ENCODE measurements at regions not wholly inside any gene's neighbourhood (a gene's known extent, or its start where the extent isn't known, plus 50 kb on each side); places are given as distances from the start of the nearest gene placed in this dataset.
"Not testable (repeated sequence)": the region's sequence is repeated elsewhere in the genome, so short reads cannot be mapped to it uniquely, and the experiment has no call there.

GRCh38 chr14:85883966-85884365, 354.0 kb downstream of the FLRT2 start:
- no peak for DNase-seq (ENCODE audit: low spot score)
- ATAC-seq, result no peak
- intact Hi-C loops (cut with DNase I), result no loop called here

- intact Hi-C loops (cut with DNase I), result no loop called here
- DNase-seq (ENCODE audit: low spot score), result no peak
- no peak for ATAC-seq
Observed at GRCh38 chr14:85883101-85883500, 353.2 kb downstream of the FLRT2 start.

DNA sequence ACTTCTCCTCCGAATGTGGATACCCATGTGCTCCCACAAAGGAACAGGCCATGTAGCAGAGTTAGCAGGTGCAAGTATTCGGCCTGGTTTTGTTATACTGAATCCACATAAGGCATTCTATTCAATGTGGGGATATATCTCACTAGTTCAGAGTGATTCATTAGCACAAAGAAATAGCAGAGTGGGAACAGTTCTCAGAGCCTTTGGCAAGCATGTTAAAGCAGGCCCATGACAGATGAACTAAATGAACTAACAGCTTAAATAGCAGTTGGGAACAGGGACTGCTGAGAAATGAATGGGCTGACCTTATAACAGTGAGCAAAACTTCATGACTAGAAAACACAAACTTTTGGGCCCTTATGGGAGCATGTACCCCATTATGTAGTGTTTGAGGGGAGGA, 352.0 kb downstream of the FLRT2 start:
- intact Hi-C loops (cut with DNase I), result no loop called here
- ATAC-seq (no peak), DNase-seq (ENCODE audit: low spot score) (no peak)

GRCh38 chr14:85878874-85879273, 348.9 kb downstream of the FLRT2 start:
- ATAC-seq, result no peak

GRCh38 chr14:85873006-85873405, 343.1 kb downstream of the FLRT2 start:
- ATAC-seq (no peak), DNase-seq (ENCODE audit: low spot score) (no peak)
- intact Hi-C loops (cut with DNase I), result no loop called here

More at GRCh38 chr14:85878874-85879273, 348.9 kb downstream of the FLRT2 start:
- intact Hi-C loops (cut with DNase I), result no loop called here
- DNase-seq (ENCODE audit: low spot score), result no peak

DNA sequence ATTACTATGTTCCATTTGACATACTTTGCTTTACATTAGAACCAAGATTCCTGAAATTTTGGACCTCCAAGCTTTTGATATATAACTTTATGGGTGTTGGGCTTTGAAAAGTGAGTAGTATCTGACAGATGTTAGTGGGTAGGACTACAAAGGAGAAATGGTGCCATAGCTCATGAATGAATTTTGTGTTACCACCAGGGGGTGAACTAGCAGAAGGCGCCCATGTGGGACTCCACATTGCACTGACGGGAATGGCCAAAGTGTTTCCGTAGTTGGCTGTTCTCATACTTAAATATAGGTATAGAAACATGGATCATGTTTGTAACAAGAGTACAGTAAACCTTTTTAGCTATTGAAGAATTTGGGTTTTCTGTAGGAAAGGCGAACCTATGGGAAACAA, 337.5 kb downstream of the FLRT2 start:
- intact Hi-C loops (cut with DNase I), result no loop called here
- no peak for DNase-seq (ENCODE audit: low spot score)
- no peak for ATAC-seq

DNA sequence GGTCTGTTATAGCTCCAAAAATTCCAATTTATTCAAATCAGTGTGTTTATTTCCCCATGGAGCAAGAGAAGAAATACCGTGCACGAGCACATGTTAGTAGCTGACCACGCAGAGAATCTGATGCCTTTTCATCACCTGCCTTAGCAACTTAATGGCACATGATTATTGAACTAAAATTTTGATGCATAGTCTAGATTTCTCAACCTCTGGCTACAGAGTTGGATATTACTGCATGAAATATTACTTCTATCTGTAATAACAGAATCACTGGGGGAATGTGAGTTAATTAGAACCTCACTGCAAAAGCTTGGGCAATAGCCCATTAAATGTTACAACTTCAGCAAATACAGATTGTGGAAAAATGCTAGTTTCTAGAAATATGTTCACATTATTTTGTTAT, 335.8 kb downstream of the FLRT2 start:
- ATAC-seq (no peak), DNase-seq (ENCODE audit: low spot score) (no peak)
- intact Hi-C loops (cut with DNase I), result no loop called here

DNA sequence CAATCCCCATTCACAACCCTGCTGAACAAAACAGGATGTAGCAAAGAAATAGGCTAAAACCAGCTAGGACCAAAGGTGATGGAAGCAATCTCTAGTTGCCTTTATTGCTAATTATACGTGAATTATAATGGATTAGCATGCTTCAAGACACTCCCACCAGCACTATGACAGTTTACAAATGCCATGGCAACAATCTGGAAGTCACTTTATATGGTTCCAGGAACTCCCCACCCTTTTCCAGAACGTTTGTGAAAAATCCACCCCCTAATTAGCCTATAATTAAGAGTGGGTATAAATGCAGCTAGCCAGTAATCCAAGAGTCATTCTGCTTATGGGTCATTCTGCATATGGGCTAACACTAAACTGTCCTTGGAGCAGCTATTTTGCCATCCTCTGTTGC, 328.7 kb downstream of the FLRT2 start:
- ATAC-seq, result no peak
- intact Hi-C loops (cut with DNase I), result no loop called here
- DNase-seq (ENCODE audit: low spot score), result no peak

- intact Hi-C loops (cut with DNase I), result no loop called here
- DNase-seq (ENCODE audit: low spot score) (no peak), ATAC-seq (no peak)
Observed at GRCh38 chr14:85856430-85856829, 326.5 kb downstream of the FLRT2 start.

GRCh38 chr14:85853996-85854526, 324.1 kb downstream of the FLRT2 start:
- DNase-seq (ENCODE audit: low spot score) (no peak), ATAC-seq (no peak)
- intact Hi-C loops (cut with DNase I), result no loop called here

GRCh38 chr14:85852906-85853305, 323.0 kb downstream of the FLRT2 start:
- intact Hi-C loops (cut with DNase I), result no loop called here
- DNase-seq (ENCODE audit: low spot score), result no peak
- no peak for ATAC-seq

DNA sequence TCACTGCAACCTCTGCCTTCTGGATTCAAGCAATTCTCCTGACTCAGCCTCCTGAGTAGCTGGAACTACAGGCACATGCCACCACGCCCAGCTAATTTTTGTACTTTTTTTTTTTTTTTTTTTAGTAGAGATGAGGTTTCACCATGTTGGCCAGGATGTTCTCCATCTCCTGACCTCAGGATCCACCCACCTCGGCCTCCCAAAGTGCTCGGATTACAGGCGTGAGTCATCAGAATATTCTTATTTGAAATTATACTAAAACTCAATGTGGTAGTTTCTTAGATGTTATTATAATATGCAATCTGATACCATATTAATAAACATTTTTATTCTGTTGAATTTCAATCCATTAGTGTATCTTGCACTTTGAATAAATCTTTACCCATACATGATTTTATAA, 322.2 kb downstream of the FLRT2 start:
- DNase-seq (ENCODE audit: low spot score); intact Hi-C loops (cut with DNase I): not testable (repeated sequence)
- peak; percentile 53 for ATAC-seq

DNA sequence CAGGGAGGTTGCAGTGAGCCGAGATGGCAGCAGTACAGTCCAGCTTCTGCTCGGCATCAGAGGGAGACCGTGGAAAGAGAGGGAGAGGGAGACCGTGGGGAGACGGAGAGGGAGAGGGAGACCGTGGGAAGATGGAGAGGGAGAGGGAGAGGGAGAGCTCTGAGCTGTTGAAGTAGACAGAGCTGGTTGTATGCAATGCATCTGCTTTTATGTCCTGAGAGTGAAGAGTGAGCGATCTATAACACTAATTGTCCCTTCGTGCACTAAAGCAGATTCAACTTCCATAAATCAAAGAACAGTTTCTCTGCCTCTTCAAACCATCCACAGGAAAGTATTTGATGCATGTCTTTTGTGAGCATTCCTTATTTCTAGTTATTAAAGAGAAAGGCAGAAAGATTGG, 300.6 kb downstream of the FLRT2 start:
- DNase-seq (ENCODE audit: low spot score); intact Hi-C loops (cut with DNase I); ATAC-seq: not testable (repeated sequence)

DNA sequence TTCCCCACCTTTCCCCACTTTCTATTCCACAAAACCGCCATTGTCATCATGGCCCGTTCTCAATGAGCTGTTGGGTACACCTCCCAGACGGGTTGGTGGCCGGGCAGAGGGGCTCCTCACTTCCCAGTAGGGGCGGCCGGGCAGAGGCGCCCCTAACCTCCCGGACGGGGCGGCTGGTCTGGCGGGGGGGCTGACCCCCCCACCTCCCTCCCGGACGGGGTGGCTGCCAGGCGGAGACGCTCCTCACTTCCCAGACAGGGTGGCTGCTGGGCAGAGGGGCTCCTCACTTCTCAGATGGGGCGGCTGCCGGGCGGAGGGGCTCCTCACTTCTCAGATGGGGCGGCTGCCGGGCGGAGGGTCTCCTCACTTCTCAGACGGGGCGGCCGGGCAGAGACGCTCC, 299.7 kb downstream of the FLRT2 start:
- DNase-seq (ENCODE audit: low spot score); ATAC-seq; intact Hi-C loops (cut with DNase I): not testable (repeated sequence)

- DNase-seq (ENCODE audit: low spot score) (no peak), ATAC-seq (no peak)
- intact Hi-C loops (cut with DNase I), result no loop called here
Observed at GRCh38 chr14:85824526-85824925, 294.6 kb downstream of the FLRT2 start.

DNA sequence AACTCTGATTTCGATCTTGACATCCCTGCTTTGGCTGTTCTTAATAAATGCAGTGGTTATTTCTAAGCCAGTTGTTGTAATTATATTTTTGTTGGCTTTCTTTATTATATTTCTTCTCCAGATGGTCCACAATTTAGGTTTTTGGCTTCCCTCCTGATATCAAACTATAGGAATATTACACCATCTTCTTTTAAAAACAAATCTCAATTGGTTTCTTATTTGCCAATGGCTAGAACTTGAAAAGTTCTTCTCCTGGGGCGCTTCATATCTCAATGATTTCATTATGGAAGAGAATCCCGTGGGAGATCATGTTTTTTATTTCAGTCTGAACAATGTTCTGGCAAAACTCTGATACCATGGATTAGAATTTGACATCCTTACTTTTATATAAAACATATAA, 292.3 kb downstream of the FLRT2 start:
- intact Hi-C loops (cut with DNase I), result no loop called here
- no peak for DNase-seq (ENCODE audit: low spot score)
- ATAC-seq, result no peak

- intact Hi-C loops (cut with DNase I), result no loop called here
Observed at GRCh38 chr14:85817430-85817829, 287.5 kb downstream of the FLRT2 start.

GRCh38 chr14:85813040-85813439, 283.1 kb downstream of the FLRT2 start:
- intact Hi-C loops (cut with DNase I), result no loop called here
- DNase-seq (ENCODE audit: low spot score) (no peak), ATAC-seq (no peak)

More at GRCh38 chr14:85817430-85817829, 287.5 kb downstream of the FLRT2 start:
- ATAC-seq, result no peak
- no peak for DNase-seq (ENCODE audit: low spot score)

DNA sequence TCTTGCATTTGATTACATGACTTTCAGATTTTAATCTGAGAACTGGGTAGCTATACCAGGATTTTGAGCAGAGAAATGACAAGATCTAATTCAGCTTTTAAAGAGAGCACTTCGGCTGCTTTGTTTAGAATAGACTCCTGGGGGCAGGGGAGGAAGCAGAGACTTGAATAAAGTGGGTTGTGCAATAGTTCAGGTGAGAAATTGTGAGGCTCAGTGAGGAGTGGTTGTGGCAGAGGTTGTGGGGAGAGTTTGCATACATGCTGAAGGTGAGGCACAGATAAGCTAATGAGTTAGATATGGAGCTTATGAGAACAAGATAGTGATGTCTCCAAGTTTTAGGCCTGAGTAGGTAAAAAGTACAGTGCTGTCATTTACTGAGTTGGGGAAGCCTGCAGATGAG, 281.4 kb downstream of the FLRT2 start:
- intact Hi-C loops (cut with DNase I), result no loop called here
- no peak for ATAC-seq

DNA sequence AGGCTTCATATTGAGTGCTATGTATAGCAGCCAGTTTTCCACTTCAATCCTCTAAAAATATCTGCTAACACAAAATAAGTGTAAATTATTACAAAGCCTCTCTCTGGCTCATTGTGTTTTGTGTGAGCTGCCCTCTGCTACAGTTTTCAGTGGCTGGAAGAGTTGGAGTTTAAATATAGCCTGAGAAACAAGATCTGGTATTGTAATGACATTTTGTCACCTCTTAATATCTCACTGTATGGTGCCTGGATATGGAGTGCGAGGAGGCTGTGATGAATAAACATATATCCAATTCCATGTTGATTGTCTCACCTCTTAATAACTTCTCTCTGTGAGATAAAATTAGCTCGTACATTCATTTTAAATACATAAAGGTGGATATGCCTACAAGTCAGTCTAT, 269.7 kb downstream of the FLRT2 start:
- intact Hi-C loops (cut with DNase I), result no loop called here
- ATAC-seq, result no peak

More for the DNA sequence above, 281.4 kb downstream of the FLRT2 start:
- DNase-seq (ENCODE audit: low spot score), result no peak

GRCh38 chr14:85798856-85799255, 268.9 kb downstream of the FLRT2 start:
- DNase-seq (ENCODE audit: low spot score) (no peak), ATAC-seq (peak; percentile 76)
- intact Hi-C loops (cut with DNase I), result no loop called here

More for the DNA sequence above, 269.7 kb downstream of the FLRT2 start:
- DNase-seq (ENCODE audit: low spot score), result no peak

DNA sequence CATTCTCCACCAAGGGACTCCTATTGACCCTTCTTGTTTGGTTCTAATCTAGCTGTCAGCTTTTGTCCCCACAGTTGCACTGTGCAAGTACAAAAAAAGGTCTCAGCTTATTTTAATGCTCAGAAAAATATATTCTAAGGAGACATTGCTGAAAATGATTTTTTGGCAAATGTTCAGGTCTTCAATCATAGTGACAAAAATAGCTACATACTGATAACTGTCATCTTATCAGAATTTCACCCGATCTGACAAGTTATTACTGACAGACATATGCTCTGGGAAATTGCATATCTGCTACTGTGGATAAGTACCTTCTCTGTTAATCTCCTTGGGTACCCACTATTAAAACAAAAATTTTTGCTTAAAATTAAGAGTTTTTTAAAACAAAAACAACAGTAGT, 263.6 kb downstream of the FLRT2 start:
- intact Hi-C loops (cut with DNase I), result no loop called here
- no peak for ATAC-seq
- DNase-seq (ENCODE audit: low spot score), result no peak

Measured in sciatic nerve (tissue), 2 donors.